SIG-M5 treated with dmso at 0.1 percent for 504 hours (cell line): ENCODE measurements at regions not wholly inside any gene's neighbourhood (a gene's known extent, or its start where the extent isn't known, plus 50 kb on each side); places are given as distances from the start of the nearest gene placed in this dataset.
"Not testable (repeated sequence)": the region's sequence is repeated elsewhere in the genome, so short reads cannot be mapped to it uniquely, and the experiment has no call there.

Experiments
- DNase-seq: peaks from one replicate; lab custom pipeline; 2025; ENCODE audit not compliant: unreplicated experiment; lab: John Stamatoyannopoulos, UW

DNA sequence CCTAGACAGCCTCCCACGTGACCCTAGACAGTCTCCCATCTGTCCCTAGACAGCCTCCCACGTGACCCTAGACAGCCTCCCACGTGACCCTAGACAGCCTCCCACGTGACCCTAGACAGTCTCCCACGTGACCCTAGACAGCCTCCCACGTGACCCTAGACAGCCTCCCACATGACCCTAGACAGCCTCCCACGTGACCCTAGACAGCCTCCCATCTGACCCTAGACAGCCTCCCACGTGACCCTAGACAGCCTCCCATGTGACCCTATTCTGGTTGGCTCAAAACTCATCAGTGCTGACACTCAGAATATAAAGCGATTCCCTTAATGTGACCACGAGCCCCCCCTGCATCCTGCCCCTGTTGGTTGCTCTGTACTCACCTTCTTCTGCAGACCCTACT lies 224.7 kb upstream of the TMEM132C start:
- not testable (repeated sequence) for DNase-seq

- no peak for DNase-seq
These were observed 224.1 kb upstream of the TMEM132C start for GRCh38 chr12:128042825-128043224.

DNA sequence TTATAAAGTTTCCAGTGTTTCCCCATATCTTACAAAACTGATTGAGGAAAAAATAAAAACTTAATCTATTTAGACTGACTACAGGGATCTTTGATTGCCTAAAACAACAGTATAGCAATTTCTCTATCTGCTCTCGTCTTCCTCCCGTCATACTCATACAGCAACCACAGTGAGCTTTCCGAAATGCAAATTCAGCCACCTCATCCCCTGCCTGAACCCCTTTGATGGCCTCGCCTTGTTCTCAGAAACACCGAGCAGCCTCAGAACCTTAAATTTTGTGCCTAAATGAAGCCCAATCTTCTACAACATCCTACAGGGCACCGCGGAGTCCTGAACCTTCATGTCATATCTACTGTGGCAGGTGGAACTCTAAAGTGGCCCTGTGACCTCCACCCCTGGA lies 223.7 kb upstream of the TMEM132C start:
- DNase-seq = no peak

- DNase-seq = no peak
These were observed 219.5 kb upstream of the TMEM132C start for GRCh38 chr12:128047266-128048060.

DNA sequence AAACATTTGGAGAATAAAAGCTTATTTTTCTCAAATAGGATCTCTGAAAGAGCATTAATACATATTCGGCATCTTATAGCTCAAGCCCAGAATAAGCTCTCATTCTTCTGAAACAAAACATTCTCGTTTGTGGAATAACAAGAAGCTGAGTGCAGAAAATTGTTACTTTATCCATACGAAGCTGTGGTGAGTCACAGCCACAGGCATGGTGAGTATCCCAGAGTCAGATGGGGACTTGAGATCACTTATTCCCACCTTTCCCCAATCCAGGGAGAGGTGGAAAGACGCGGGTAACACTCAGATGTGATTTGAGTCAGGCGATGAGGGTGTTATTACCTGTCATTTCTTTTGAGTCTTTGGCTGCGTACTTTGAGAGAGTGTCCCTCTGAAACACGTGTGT lies 214.6 kb upstream of the TMEM132C start:
- no peak for DNase-seq

- DNase-seq = no peak
These were observed 214.2 kb upstream of the TMEM132C start for GRCh38 chr12:128052777-128053176.

GRCh38 chr12:128055567-128055966 lies 211.4 kb upstream of the TMEM132C start:
- DNase-seq = no peak

DNA sequence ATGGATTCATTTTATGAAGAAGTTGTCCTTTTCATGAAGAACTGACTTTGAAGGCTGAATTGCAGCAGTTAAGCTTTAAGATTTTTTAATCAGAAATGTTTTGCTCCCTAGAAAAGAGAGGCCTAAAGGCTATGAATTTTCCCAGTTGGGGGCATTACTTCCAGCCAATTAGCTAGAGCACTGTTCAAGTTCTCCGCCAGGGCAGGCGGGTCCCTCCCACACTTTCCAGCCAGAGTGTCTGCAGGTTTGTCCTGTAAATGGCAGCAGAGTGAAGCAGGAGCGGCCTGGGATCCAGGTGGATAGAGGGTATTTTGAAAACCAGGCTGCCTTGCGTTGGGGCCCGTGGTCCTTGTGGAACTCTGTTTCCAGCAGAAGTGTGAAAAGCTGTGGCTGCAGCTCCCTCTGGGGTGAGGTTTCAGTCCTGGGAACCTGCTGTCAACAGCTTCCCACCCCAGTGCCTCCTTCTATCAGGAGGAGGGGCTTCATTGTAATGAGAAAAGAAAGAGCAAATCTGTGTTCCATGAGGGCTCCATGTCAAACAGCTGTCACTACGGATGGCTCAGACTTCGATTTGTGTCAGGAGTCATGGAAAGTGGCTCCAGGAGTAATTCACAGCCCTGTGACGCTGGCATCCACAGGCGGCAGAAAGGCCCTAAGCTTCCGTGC lies 210.7 kb upstream of the TMEM132C start:
- no peak for DNase-seq

- no peak for DNase-seq
These were observed 209.4 kb upstream of the TMEM132C start for GRCh38 chr12:128057586-128057985.

- DNase-seq = no peak
These were observed 207.2 kb upstream of the TMEM132C start for GRCh38 chr12:128059621-128060370.

DNA sequence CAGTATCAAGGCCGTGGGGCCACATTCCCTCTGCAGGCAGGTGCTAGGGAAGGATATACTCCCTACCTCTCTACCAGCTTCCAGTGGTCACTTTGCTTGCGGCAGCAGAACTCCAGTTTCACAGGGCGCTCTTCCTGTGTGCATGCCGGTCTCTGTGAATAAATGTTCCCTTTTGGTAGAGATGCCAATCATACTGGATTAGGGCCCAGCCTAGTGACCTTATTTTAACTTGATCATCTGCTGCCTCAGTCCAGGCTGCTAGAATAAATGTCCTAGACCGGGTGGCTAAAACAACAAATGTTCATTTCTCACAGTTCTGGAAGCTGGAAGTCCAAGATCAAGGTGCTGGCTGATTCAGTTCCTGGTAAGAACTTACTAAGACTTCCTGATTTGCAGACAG lies 198.8 kb upstream of the TMEM132C start:
- no peak for DNase-seq

- peak; percentile 63 for DNase-seq
These were observed 197.5 kb upstream of the TMEM132C start for GRCh38 chr12:128069359-128069997.

DNA sequence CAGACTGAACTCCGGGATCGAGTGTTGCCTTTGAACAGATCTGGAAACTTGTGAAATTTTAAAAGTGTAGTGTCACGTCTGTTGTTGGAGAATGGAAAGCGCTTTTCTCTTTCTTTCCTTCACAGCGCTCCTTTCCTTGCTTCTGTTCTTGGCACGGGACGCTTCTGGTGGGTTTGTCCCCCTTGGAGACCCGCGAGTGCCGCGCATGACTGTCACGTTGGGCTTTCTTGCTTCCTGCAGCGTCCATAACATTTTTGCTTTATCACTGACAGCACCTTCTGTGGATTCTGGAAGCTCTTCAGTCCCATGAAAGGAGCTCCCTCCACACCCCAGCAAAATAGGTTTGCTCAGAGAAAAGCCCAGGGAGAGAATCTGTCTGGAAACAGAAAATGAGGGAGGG lies 193.0 kb upstream of the TMEM132C start:
- no peak for DNase-seq

DNA sequence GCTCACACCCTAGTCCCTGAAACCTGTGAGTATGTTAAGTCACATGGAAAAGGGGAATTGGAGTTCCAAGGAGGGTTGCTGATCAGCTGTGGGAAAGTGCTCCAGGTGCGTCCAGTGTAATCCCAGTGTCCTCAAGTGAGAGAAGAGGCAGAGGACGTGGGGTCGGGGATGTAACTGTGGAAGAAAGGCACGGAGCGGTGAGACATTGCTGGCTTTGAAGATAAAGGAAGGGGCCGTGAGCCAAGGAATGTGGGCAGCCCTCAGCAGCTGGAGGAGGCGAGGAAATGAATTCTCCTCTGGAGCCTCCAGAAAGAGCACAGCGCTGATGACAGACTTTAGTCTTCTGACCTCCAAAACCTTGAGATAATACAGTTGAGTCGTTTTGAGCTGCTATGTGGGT lies 191.6 kb upstream of the TMEM132C start:
- no peak for DNase-seq

GRCh38 chr12:128076188-128076587 lies 190.8 kb upstream of the TMEM132C start:
- no peak for DNase-seq

GRCh38 chr12:128077211-128077916 lies 189.6 kb upstream of the TMEM132C start:
- no peak for DNase-seq

DNA sequence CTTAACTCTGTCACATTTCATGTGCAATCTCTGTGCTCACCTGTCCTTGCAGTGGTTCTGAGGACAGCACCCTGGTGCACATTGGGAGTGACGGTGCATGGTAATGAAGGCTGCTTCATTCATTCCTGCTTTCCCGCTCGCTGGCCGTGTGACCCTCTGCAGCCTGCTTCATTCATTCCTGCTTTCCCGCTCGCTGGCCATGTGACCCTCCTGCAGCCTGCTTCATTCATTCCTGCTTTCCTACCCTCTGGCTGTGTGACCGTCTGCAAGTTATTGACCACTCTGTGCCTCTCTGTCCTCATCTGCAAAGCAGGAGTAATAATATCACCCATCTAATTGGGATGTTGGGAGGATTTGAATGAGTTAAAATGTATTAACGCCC lies 189.1 kb upstream of the TMEM132C start:
- DNase-seq = no peak

DNA sequence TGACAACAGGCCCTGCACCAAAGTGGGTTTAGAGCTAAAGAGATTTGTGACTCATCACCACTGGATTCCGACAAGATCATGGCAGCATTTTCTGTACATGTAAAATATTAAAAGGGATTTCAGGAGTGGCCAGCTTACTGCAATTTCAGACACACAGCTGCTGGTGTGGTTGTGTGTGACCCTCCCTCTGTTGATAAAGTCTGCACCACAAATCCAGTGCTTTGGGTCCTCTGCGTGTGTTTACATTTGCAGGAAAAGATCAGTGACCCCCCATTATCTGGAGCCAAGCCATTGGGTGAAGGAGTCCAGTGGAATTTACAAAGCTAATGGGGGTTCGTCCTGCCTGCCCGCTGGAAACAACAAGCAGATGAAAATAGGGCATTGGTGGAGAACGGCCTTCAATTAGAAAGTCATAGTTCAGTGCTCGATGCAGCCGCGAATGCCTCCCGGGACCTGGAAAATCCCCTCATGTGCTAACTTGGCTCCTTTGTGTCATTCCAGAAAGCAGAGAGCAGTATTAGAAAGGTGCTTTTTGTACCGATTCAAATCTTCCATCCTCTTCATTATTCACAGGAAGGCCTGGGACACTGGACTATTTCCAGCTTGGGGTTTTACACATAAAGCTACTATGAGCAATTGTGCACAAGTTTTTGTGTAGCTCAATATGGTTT lies 188.5 kb upstream of the TMEM132C start:
- DNase-seq = no peak

- no peak for DNase-seq
These were observed 187.5 kb upstream of the TMEM132C start for GRCh38 chr12:128079446-128079845.

DNA sequence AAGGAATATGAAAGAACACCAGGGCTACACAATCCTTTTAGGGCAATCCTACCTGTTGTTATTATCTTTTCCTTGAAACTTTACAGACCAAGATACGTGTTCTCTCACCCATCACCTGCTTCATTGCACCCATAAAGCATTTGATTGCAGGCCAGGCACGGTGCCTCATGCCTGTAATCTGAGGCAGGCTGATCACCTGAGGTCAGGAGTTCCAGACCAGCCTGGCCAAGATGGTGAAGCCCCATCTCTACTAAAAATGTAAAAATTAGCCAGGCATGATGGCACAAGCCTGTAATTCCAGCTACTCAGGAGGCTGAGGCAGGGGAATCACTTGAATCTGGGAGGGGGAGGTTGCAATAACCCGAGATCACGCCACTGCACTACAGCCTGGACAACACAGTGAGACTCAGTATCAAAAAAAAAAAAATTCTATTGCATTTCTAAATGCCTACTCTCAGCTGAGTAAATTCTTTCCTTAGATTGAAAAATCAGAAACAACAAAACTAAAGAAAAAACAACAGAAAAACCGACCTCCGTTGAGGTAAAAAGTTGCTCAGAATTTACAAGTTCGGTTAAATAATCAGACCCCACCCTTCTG lies 183.7 kb upstream of the TMEM132C start:
- DNase-seq = no peak
